ENCODE measurements at regions not wholly inside any gene's neighbourhood (a gene's known extent, or its start where the extent isn't known, plus 50 kb on each side); places are given as distances from the start of the nearest gene placed in this dataset.

- TF ChIP-seq, protein P1, sequence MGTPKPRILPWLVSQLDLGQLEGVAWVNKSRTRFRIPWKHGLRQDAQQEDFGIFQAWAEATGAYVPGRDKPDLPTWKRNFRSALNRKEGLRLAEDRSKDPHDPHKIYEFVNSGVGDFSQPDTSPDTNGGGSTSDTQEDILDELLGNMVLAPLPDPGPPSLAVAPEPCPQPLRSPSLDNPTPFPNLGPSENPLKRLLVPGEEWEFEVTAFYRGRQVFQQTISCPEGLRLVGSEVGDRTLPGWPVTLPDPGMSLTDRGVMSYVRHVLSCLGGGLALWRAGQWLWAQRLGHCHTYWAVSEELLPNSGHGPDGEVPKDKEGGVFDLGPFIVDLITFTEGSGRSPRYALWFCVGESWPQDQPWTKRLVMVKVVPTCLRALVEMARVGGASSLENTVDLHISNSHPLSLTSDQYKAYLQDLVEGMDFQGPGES (IDR thresholded peaks at IDR 0.05; ENCODE audit: low read depth, low read length): no peak
- TF ChIP-seq CTCF (IDR thresholded peaks at IDR 0.05): no peak
- no peak for TF ChIP-seq GABPA (IDR thresholded peaks at IDR 0.05; ENCODE audit: low read depth)
- no peak for TF ChIP-seq REST (IDR thresholded peaks at IDR 0.05; ENCODE audit: low read depth, low read length)
- TF ChIP-seq FOXJ3 (CRISPR knock-in tag; IDR thresholded peaks at IDR 0.05): no peak
- no peak for TF ChIP-seq EZH2phosphoT487 (IDR thresholded peaks at IDR 0.05; ENCODE audit: borderline replicate concordance, low read depth)
- TF ChIP-seq, protein P2, sequence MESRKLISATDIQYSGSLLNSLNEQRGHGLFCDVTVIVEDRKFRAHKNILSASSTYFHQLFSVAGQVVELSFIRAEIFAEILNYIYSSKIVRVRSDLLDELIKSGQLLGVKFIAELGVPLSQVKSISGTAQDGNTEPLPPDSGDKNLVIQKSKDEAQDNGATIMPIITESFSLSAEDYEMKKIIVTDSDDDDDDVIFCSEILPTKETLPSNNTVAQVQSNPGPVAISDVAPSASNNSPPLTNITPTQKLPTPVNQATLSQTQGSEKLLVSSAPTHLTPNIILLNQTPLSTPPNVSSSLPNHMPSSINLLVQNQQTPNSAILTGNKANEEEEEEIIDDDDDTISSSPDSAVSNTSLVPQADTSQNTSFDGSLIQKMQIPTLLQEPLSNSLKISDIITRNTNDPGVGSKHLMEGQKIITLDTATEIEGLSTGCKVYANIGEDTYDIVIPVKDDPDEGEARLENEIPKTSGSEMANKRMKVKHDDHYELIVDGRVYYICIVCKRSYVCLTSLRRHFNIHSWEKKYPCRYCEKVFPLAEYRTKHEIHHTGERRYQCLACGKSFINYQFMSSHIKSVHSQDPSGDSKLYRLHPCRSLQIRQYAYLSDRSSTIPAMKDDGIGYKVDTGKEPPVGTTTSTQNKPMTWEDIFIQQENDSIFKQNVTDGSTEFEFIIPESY (IDR thresholded peaks at IDR 0.05; ENCODE audit: borderline replicate concordance, low read depth): no peak
- TF ChIP-seq YY1 (IDR thresholded peaks at IDR 0.05; ENCODE audit: low read depth): no peak
These were observed 390.6 kb upstream of the ANO3 start for GRCh38 chr11:25941353-25941752.

Measured in SK-N-SH (cell line).